ENCODE measurements at regions not wholly inside any gene's neighbourhood (a gene's known extent, or its start where the extent isn't known, plus 50 kb on each side); places are given as distances from the start of the nearest gene placed in this dataset.
A peak's percentile ranks its signal among the peaks of the same experiment; 100 is the strongest.

- H3K36me3 ChIP-seq (ENCODE audit: control insufficient read depth, insufficient read depth, low read length), result no peaks in the 10 kb centered on the region
- H3K4me3 ChIP-seq (ENCODE audit: low read length), result no peak overlapping the region
- no peak overlapping the region for H3K27ac Mint-ChIP-seq
- H3K9me3 ChIP-seq (ENCODE audit: control insufficient read depth, low read length), result peaks cover 16% of the 10 kb centered on the region
- peaks cover 3% of the 10 kb centered on the region for H3K36me3 Mint-ChIP-seq (ENCODE audit: low read depth)
- H3K4me1 ChIP-seq (ENCODE audit: control insufficient read depth, insufficient read depth, low read length), result no peaks in the 10 kb centered on the region
- no peak overlapping the region for H3K9ac ChIP-seq (ENCODE audit: extremely low read depth, low read length, poor library complexity, severe bottlenecking)
- DNase-seq, result peak; percentile 62
- TF ChIP-seq CTCF (conservative IDR thresholded peaks at IDR 0.05), result no peak
- H3K4me1 Mint-ChIP-seq, result peaks cover 5% of the 10 kb centered on the region
- no peaks in the 10 kb centered on the region for H3K27me3 ChIP-seq (ENCODE audit: control insufficient read depth, insufficient read depth, low read length, poor library complexity, severe bottlenecking)
- peaks cover 21% of the 10 kb centered on the region for H3K9me3 Mint-ChIP-seq
- no peaks in the 10 kb centered on the region for H3K27me3 Mint-ChIP-seq (ENCODE audit: insufficient read depth)
- no peak overlapping the region for H3K4me3 Mint-ChIP-seq
- H3K27ac ChIP-seq (ENCODE audit: low read depth, low read length), result no peak overlapping the region
- WGBS, 2 experiments (ENCODE audit: insufficient coverage in 1 of 2, insufficient read length in 1 of 2), result 65 to 80% methylated on average over 7 to 8 of the region's 8 CpGs
These were observed 679.6 kb downstream of the IRX1 start for GRCh38 chr5:4275232-4275631.

GRCh38 chr5:4294878-4295277 is 699.2 kb downstream of the IRX1 start:
- no peak for TF ChIP-seq CTCF (conservative IDR thresholded peaks at IDR 0.05)
- H3K27me3 ChIP-seq (ENCODE audit: control insufficient read depth, insufficient read depth, low read length, poor library complexity, severe bottlenecking), result no peaks in the 10 kb centered on the region
- H3K36me3 ChIP-seq (ENCODE audit: control insufficient read depth, insufficient read depth, low read length), result no peaks in the 10 kb centered on the region
- no peak overlapping the region for H3K9ac ChIP-seq (ENCODE audit: extremely low read depth, low read length, poor library complexity, severe bottlenecking)
- Mint-ChIP-seq H3K4me3 (no peak overlapping the region), H3K27ac (no peak overlapping the region), H3K36me3 (ENCODE audit: low read depth) (no peaks in the 10 kb centered on the region), H3K4me1 (peaks cover 16% of the 10 kb centered on the region), H3K9me3 (peaks cover 8% of the 10 kb centered on the region), H3K27me3 (ENCODE audit: insufficient read depth) (no peaks in the 10 kb centered on the region)
- WGBS, 2 experiments (ENCODE audit: insufficient coverage in 1 of 2, insufficient read length in 1 of 2), result 90 to 98% methylated on average over 7 to 9 of the region's 9 CpGs
- H3K9me3 ChIP-seq (ENCODE audit: control insufficient read depth, low read length), result no peaks in the 10 kb centered on the region
- H3K4me1 ChIP-seq (ENCODE audit: control insufficient read depth, insufficient read depth, low read length), result peaks cover 6% of the 10 kb centered on the region
- no peak overlapping the region for H3K4me3 ChIP-seq (ENCODE audit: low read length)
- DNase-seq, result no peak
- no peak overlapping the region for H3K27ac ChIP-seq (ENCODE audit: low read depth, low read length)

GRCh38 chr5:4295663-4296339 is 700.2 kb downstream of the IRX1 start:
- Mint-ChIP-seq H3K4me3 (no peak overlapping the region), H3K27ac (no peak overlapping the region), H3K9me3 (peaks cover 8% of the 10 kb centered on the region), H3K4me1 (peaks cover 22% of the 10 kb centered on the region), H3K27me3 (ENCODE audit: insufficient read depth) (no peaks in the 10 kb centered on the region), H3K36me3 (ENCODE audit: low read depth) (no peaks in the 10 kb centered on the region)
- H3K9me3 ChIP-seq (ENCODE audit: control insufficient read depth, low read length), result no peaks in the 10 kb centered on the region
- no peak overlapping the region for H3K27ac ChIP-seq (ENCODE audit: low read depth, low read length)
- no peaks in the 10 kb centered on the region for H3K36me3 ChIP-seq (ENCODE audit: control insufficient read depth, insufficient read depth, low read length)
- WGBS, 2 experiments (ENCODE audit: insufficient coverage in 1 of 2, insufficient read length in 1 of 2), result 37% methylated on average over 7 to 13 of the region's 13 CpGs
- H3K4me3 ChIP-seq (ENCODE audit: low read length), result no peak overlapping the region
- TF ChIP-seq CTCF (conservative IDR thresholded peaks at IDR 0.05), result peak; percentile 93
- H3K27me3 ChIP-seq (ENCODE audit: control insufficient read depth, insufficient read depth, low read length, poor library complexity, severe bottlenecking), result no peaks in the 10 kb centered on the region
- H3K9ac ChIP-seq (ENCODE audit: extremely low read depth, low read length, poor library complexity, severe bottlenecking), result no peak overlapping the region
- DNase-seq, result peak; percentile 81
- peaks cover 11% of the 10 kb centered on the region for H3K4me1 ChIP-seq (ENCODE audit: control insufficient read depth, insufficient read depth, low read length)

All from endodermal cell (in vitro differentiated cells).